ENCODE measurements at regions not wholly inside any gene's neighbourhood (a gene's known extent, or its start where the extent isn't known, plus 50 kb on each side); places are given as distances from the start of the nearest gene placed in this dataset.

GRCh38 chr2:75949385-75950030, 238.8 kb upstream of the GCFC2 start:
- TF ChIP-seq CTCF (IDR thresholded peaks at IDR 0.05), result no peak
- no peak for TF ChIP-seq POLR2A (IDR thresholded peaks at IDR 0.05)
